ENCODE measurements at regions not wholly inside any gene's neighbourhood (a gene's known extent, or its start where the extent isn't known, plus 50 kb on each side); places are given as distances from the start of the nearest gene placed in this dataset.

DNA sequence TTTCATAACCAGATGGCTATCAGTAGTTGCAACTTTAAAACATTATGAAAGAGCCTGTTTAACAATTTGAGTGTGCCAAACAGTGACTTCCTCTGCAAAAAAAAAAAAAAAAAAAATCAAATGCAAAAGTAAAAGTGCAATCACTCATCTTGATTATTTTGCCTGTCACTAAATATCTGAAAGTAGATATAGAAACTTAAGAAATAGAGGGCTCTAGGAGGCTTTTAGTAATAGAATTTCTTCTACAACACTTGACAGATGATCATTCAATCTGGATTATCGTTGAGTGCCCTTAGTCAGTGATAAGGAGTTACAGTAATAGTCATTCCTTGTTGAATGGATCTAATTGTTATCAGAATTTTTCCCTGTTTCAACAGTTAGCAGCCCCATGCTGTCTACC is 101.8 kb downstream of the CETN3 start:
- TF ChIP-seq, protein P1, sequence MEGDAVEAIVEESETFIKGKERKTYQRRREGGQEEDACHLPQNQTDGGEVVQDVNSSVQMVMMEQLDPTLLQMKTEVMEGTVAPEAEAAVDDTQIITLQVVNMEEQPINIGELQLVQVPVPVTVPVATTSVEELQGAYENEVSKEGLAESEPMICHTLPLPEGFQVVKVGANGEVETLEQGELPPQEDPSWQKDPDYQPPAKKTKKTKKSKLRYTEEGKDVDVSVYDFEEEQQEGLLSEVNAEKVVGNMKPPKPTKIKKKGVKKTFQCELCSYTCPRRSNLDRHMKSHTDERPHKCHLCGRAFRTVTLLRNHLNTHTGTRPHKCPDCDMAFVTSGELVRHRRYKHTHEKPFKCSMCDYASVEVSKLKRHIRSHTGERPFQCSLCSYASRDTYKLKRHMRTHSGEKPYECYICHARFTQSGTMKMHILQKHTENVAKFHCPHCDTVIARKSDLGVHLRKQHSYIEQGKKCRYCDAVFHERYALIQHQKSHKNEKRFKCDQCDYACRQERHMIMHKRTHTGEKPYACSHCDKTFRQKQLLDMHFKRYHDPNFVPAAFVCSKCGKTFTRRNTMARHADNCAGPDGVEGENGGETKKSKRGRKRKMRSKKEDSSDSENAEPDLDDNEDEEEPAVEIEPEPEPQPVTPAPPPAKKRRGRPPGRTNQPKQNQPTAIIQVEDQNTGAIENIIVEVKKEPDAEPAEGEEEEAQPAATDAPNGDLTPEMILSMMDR (conservative IDR thresholded peaks at IDR 0.05; ENCODE audit: low read length), result no peak
- TF ChIP-seq EZH2phosphoT487 (IDR thresholded peaks at IDR 0.05; ENCODE audit: borderline replicate concordance, low read depth, low read length), result no peak

Data from OCI-LY7 (cell line).